Tibial artery (tissue), 4 donors: ENCODE measurements at regions not wholly inside any gene's neighbourhood (a gene's known extent, or its start where the extent isn't known, plus 50 kb on each side); places are given as distances from the start of the nearest gene placed in this dataset.

Experiments used
- DNase-seq, 2 donors: peaks; one replicate each; pipeline ENCODE4 v3.0.0-alpha.2; 2019
- H3K27ac ChIP-seq, 2 donors: fragments of 200-600 bp; sonication (generic) in 1 of 2; 1 replicate in 1 of 2; 2 replicates in 1 of 2; pipeline ENCODE4 v1.5.1; 2018 to 2019; ENCODE audit warnings: mild to moderate bottlenecking in 1 of 2
- H3K27me3 ChIP-seq, 2 donors: fragments of 200-600 bp; sonication (generic) in 1 of 2; one replicate each; pipeline versions ENCODE4 v1.5.1 to v1.6.0; 2016 to 2019
- H3K36me3 ChIP-seq, 3 donors: fragments of 200-600 bp; sonication (generic) in 2 of 3; one replicate each; pipeline ENCODE4 v1.5.1; 2016 to 2019; ENCODE audit warnings: mild to moderate bottlenecking in 2 of 3
- H3K4me1 ChIP-seq, 4 donors: fragments of 200-600 bp; sonication (generic) in 2 of 4; 1 replicate in 3 of 4; 2 replicates in 1 of 4; pipeline ENCODE4 v1.5.1; 2016 to 2019
- H3K4me3 ChIP-seq, 2 donors: fragments of 200-600 bp; sonication (generic) in 1 of 2; 1 replicate in 1 of 2; 2 replicates in 1 of 2; pipeline ENCODE4 v1.5.1; 2018 to 2019; ENCODE audit warnings: mild to moderate bottlenecking in 2 of 2
- H3K9me3 ChIP-seq, 3 donors: fragments of 200-600 bp; sonication (generic) in 1 of 3; one replicate each; pipeline ENCODE4 v1.5.1; 2016 to 2019
- CTCF ChIP-seq, 2 experiments: fragments of 200-600 bp in 1 of 2; fragments of 450-650 bp in 1 of 2; IDR thresholded peaks; one replicate each; pipeline ENCODE4 v1.5.1; 2017 to 2019; ENCODE audit warnings: antibody characterized with exemption in 2 of 2, mild to moderate bottlenecking in 1 of 2, moderate library complexity in 1 of 2
- intact Hi-C: fragments of 100-400 bp; cut with DNase I; formaldehyde crosslinking; loops from one replicate; pipeline ENCODE4 v1.15.0; 2023; ENCODE audit warnings: low total_unique reads

GRCh38 chr16:6146874-6147425 lies 1049.4 kb upstream of the EEF2KMT start:
- Histone ChIP-seq H3K36me3 (no peaks in the 10 kb centered on the region), H3K9me3 (peaks cover 0 to 9% (median 0%) of the 10 kb centered on the region in 3 donors), H3K27me3 (no peaks in the 10 kb centered on the region), H3K4me1 (no peaks in the 10 kb centered on the region), H3K4me3 (no peak overlapping the region), H3K27ac (no peak overlapping the region)
- intact Hi-C loops: no loop called here
- DNase-seq: no peak
- TF ChIP-seq CTCF (IDR thresholded peaks at IDR 0.05): no peak

- Histone ChIP-seq H3K27ac (no peak overlapping the region), H3K36me3 (no peaks in the 10 kb centered on the region), H3K9me3 (peaks cover 0 to 9% (median 0%) of the 10 kb centered on the region in 3 donors), H3K4me3 (no peak overlapping the region), H3K27me3 (no peaks in the 10 kb centered on the region), H3K4me1 (no peaks in the 10 kb centered on the region)
- no peak for DNase-seq
- TF ChIP-seq CTCF (IDR thresholded peaks at IDR 0.05): no peak
- intact Hi-C loops: no loop called here
These were observed 1048.8 kb upstream of the EEF2KMT start for GRCh38 chr16:6146356-6146755.

GRCh38 chr16:6144463-6144862 lies 1046.9 kb upstream of the EEF2KMT start:
- no peaks in the 10 kb centered on the region for H3K36me3 ChIP-seq
- H3K4me1 ChIP-seq: no peaks in the 10 kb centered on the region
- DNase-seq: no peak
- TF ChIP-seq CTCF (IDR thresholded peaks at IDR 0.05): no peak
- H3K4me3 ChIP-seq: no peak overlapping the region
- H3K27ac ChIP-seq: no peak overlapping the region
- H3K9me3 ChIP-seq: peaks cover 0 to 9% (median 0%) of the 10 kb centered on the region in 3 donors
- H3K27me3 ChIP-seq: no peaks in the 10 kb centered on the region
- intact Hi-C loops: no loop called here

- Histone ChIP-seq H3K36me3 (no peaks in the 10 kb centered on the region), H3K27ac (no peak overlapping the region), H3K27me3 (no peaks in the 10 kb centered on the region), H3K9me3 (peaks cover 0 to 9% (median 0%) of the 10 kb centered on the region in 3 donors), H3K4me3 (no peak overlapping the region), H3K4me1 (no peaks in the 10 kb centered on the region)
- intact Hi-C loops: no loop called here
- DNase-seq: no peak
- no peak for TF ChIP-seq CTCF (IDR thresholded peaks at IDR 0.05)
These were observed 1045.4 kb upstream of the EEF2KMT start for GRCh38 chr16:6143020-6143419.

- H3K9me3 ChIP-seq: no peaks in the 10 kb centered on the region
- no peak overlapping the region for H3K27ac ChIP-seq
- no peak overlapping the region for H3K4me3 ChIP-seq
- no peaks in the 10 kb centered on the region for H3K27me3 ChIP-seq
- no peaks in the 10 kb centered on the region for H3K4me1 ChIP-seq
- no peak for DNase-seq
- no peak for TF ChIP-seq CTCF (IDR thresholded peaks at IDR 0.05)
- intact Hi-C loops: no loop called here
- H3K36me3 ChIP-seq: no peaks in the 10 kb centered on the region
These were observed 1035.5 kb upstream of the EEF2KMT start for GRCh38 chr16:6133009-6133557.

- intact Hi-C loops: no loop called here
- Histone ChIP-seq H3K4me3 (no peak overlapping the region), H3K9me3 (no peaks in the 10 kb centered on the region), H3K27me3 (no peaks in the 10 kb centered on the region), H3K4me1 (no peaks in the 10 kb centered on the region), H3K36me3 (no peaks in the 10 kb centered on the region), H3K27ac (no peak overlapping the region)
- no peak for DNase-seq
- no peak for TF ChIP-seq CTCF (IDR thresholded peaks at IDR 0.05)
These were observed 1034.5 kb upstream of the EEF2KMT start for GRCh38 chr16:6132121-6132520.
